ENCODE measurements at regions not wholly inside any gene's neighbourhood (a gene's known extent, or its start where the extent isn't known, plus 50 kb on each side); places are given as distances from the start of the nearest gene placed in this dataset.
A peak's percentile ranks its signal among the peaks of the same experiment; 100 is the strongest.

- H3K9me3 ChIP-seq (ENCODE audit: low read depth) = no peaks in the 10 kb centered on the region
- no peak overlapping the region for H3K4me3 Mint-ChIP-seq
- no peaks in the 10 kb centered on the region for H4K20me1 ChIP-seq (ENCODE audit: low read depth)
- H3K36me3 Mint-ChIP-seq = no peaks in the 10 kb centered on the region
- H3K36me3 ChIP-seq = no peaks in the 10 kb centered on the region
- H3K4me1 Mint-ChIP-seq = no peaks in the 10 kb centered on the region
- no peaks in the 10 kb centered on the region for H3K4me1 ChIP-seq
- H2AFZ ChIP-seq (replicated peaks) = no peak overlapping the region
- peaks cover 5% of the 10 kb centered on the region for H3K9me3 Mint-ChIP-seq
- H3K27ac ChIP-seq = no peak overlapping the region
- DNase-seq (ENCODE audit: low spot score) = no peak
- H3K9ac ChIP-seq = no peak overlapping the region
- no peaks in the 10 kb centered on the region for H3K79me2 ChIP-seq (ENCODE audit: low read depth)
- H3F3A ChIP-seq (ENCODE audit: low read depth) = no peaks in the 10 kb centered on the region
- TF ChIP-seq EZH2phosphoT487 (IDR thresholded peaks at IDR 0.05) = no peak
- no peak for TF ChIP-seq EZH2 (IDR thresholded peaks at IDR 0.05)
- TF ChIP-seq CTCF (IDR thresholded peaks at IDR 0.05) = no peak
- H3K4me2 ChIP-seq = no peak overlapping the region
- no peak overlapping the region for H3K27ac Mint-ChIP-seq
- peaks cover 6% of the 10 kb centered on the region for H3K27me3 Mint-ChIP-seq (ENCODE audit: insufficient read depth, low read depth)
- no peaks in the 10 kb centered on the region for H3K27me3 ChIP-seq
- H3K4me3 ChIP-seq = no peak overlapping the region
Measured at GRCh38 chr1:104856091-104856490, 1106.4 kb downstream of the AMY1C start.

GRCh38 chr1:104856518-104856917 lies 1106.8 kb downstream of the AMY1C start:
- Histone ChIP-seq H3K4me3 (no peak overlapping the region), H3K27ac (no peak overlapping the region), H3K9ac (no peak overlapping the region), H3K4me2 (no peak overlapping the region), H2AFZ (replicated peaks) (no peak overlapping the region), H3K4me1 (no peaks in the 10 kb centered on the region), H3K27me3 (no peaks in the 10 kb centered on the region), H3K36me3 (no peaks in the 10 kb centered on the region), H3F3A (ENCODE audit: low read depth) (no peaks in the 10 kb centered on the region), H3K9me3 (ENCODE audit: low read depth) (no peaks in the 10 kb centered on the region), H3K79me2 (ENCODE audit: low read depth) (no peaks in the 10 kb centered on the region), H4K20me1 (ENCODE audit: low read depth) (no peaks in the 10 kb centered on the region)
- H3K27me3 Mint-ChIP-seq (ENCODE audit: insufficient read depth, low read depth) = peaks cover 6% of the 10 kb centered on the region
- no peak overlapping the region for H3K27ac Mint-ChIP-seq
- peaks cover 5% of the 10 kb centered on the region for H3K9me3 Mint-ChIP-seq
- no peak for TF ChIP-seq EZH2 (IDR thresholded peaks at IDR 0.05)
- TF ChIP-seq CTCF (IDR thresholded peaks at IDR 0.05) = no peak
- no peak for TF ChIP-seq EZH2phosphoT487 (IDR thresholded peaks at IDR 0.05)
- H3K36me3 Mint-ChIP-seq = no peaks in the 10 kb centered on the region
- no peak overlapping the region for H3K4me3 Mint-ChIP-seq
- no peaks in the 10 kb centered on the region for H3K4me1 Mint-ChIP-seq
- DNase-seq (ENCODE audit: low spot score) = no peak

DNA sequence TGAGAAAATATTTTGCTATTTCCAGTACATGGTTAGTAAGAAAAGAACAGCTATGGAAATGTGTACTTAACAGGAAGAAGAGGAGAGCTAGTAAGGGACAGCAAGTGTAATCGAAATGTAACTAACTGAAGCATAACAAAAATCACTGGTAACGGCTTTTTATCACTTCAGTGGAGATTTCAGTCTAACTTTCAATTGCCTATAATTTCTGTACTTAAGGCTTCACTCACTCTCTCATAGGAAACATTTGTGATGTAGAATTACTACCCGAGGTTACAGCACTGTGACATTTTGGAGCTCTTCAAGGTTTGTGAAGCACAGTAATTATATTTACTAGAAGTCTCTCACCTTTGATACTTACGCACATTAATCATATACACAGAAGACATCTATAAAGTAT lies 1119.1 kb downstream of the AMY1C start:
- H3K4me2 ChIP-seq = no peak overlapping the region
- no peaks in the 10 kb centered on the region for H4K20me1 ChIP-seq (ENCODE audit: low read depth)
- Mint-ChIP-seq H3K27ac (no peak overlapping the region), H3K4me3 (no peak overlapping the region), H3K9me3 (no peaks in the 10 kb centered on the region), H3K36me3 (no peaks in the 10 kb centered on the region), H3K4me1 (no peaks in the 10 kb centered on the region), H3K27me3 (ENCODE audit: insufficient read depth, low read depth) (no peaks in the 10 kb centered on the region)
- H3K9ac ChIP-seq = no peak overlapping the region
- no peaks in the 10 kb centered on the region for H3K79me2 ChIP-seq (ENCODE audit: low read depth)
- H3F3A ChIP-seq (ENCODE audit: low read depth) = peaks cover 9% of the 10 kb centered on the region
- no peak for TF ChIP-seq EZH2 (IDR thresholded peaks at IDR 0.05)
- no peak for TF ChIP-seq EZH2phosphoT487 (IDR thresholded peaks at IDR 0.05)
- no peak for TF ChIP-seq CTCF (IDR thresholded peaks at IDR 0.05)
- H3K27me3 ChIP-seq = no peaks in the 10 kb centered on the region
- H3K9me3 ChIP-seq (ENCODE audit: low read depth) = no peaks in the 10 kb centered on the region
- no peak overlapping the region for H3K4me3 ChIP-seq
- no peak overlapping the region for H3K27ac ChIP-seq
- DNase-seq (ENCODE audit: low spot score) = no peak
- H3K36me3 ChIP-seq = no peaks in the 10 kb centered on the region
- H3K4me1 ChIP-seq = no peaks in the 10 kb centered on the region
- peak overlapping the region; percentile 26 for H2AFZ ChIP-seq (replicated peaks)

DNA sequence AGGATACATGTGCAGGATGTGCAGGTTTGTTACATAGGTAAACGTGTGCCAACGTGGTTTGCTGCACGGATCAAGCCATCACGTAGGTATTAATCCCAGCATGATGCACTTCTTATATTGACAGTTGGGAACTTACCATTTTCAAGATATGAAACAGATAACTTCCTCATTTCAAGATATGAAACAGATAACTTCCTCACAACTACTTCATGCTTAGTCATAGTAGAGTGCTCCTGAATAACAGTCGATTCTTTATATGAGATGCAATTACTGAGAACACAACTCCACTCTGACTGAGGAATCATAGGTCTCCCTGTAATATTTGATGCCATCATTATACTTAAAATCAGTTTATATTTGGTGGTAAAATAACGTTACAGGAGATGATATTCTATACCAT lies 1124.3 kb downstream of the AMY1C start:
- no peaks in the 10 kb centered on the region for H3K4me1 Mint-ChIP-seq
- H3K4me3 Mint-ChIP-seq = no peak overlapping the region
- H3K36me3 Mint-ChIP-seq = no peaks in the 10 kb centered on the region

More for the DNA sequence above, 1124.3 kb downstream of the AMY1C start:
- DNase-seq (ENCODE audit: low spot score) = no peak
- Histone ChIP-seq H3K4me1 (no peaks in the 10 kb centered on the region), H2AFZ (replicated peaks) (no peak overlapping the region), H4K20me1 (ENCODE audit: low read depth) (no peaks in the 10 kb centered on the region), H3K27me3 (no peaks in the 10 kb centered on the region), H3F3A (ENCODE audit: low read depth) (peaks cover 3% of the 10 kb centered on the region), H3K79me2 (ENCODE audit: low read depth) (no peaks in the 10 kb centered on the region), H3K9ac (no peak overlapping the region), H3K4me3 (no peak overlapping the region), H3K4me2 (no peak overlapping the region), H3K27ac (no peak overlapping the region), H3K9me3 (ENCODE audit: low read depth) (no peaks in the 10 kb centered on the region), H3K36me3 (no peaks in the 10 kb centered on the region)
- TF ChIP-seq EZH2phosphoT487 (IDR thresholded peaks at IDR 0.05) (no peak), CTCF (IDR thresholded peaks at IDR 0.05) (no peak), EZH2 (IDR thresholded peaks at IDR 0.05) (no peak)
- Mint-ChIP-seq H3K9me3 (no peaks in the 10 kb centered on the region), H3K27ac (no peak overlapping the region), H3K27me3 (ENCODE audit: insufficient read depth, low read depth) (no peaks in the 10 kb centered on the region)
